ENCODE measurements at regions not wholly inside any gene's neighbourhood (a gene's known extent, or its start where the extent isn't known, plus 50 kb on each side); places are given as distances from the start of the nearest gene placed in this dataset.

DNA sequence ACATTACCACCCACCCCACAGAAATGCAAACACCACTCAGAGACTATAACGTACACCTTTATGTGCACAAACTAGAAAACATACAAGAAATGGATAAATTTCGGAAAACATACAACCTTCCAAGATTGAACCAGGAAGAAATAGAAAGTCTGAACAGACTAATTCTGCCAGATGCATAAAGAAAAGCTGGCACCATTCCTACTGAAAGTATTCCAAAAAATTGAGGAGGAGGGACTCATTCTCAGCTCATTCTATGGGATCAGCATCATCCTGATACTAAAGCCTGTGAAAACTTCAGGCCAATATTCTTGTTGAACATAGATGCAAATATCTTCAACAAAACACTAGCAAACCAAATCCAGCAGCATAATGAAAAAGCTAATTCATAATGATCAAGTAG is 115.1 kb upstream of the CD180 start:
- TF ChIP-seq, protein P1, sequence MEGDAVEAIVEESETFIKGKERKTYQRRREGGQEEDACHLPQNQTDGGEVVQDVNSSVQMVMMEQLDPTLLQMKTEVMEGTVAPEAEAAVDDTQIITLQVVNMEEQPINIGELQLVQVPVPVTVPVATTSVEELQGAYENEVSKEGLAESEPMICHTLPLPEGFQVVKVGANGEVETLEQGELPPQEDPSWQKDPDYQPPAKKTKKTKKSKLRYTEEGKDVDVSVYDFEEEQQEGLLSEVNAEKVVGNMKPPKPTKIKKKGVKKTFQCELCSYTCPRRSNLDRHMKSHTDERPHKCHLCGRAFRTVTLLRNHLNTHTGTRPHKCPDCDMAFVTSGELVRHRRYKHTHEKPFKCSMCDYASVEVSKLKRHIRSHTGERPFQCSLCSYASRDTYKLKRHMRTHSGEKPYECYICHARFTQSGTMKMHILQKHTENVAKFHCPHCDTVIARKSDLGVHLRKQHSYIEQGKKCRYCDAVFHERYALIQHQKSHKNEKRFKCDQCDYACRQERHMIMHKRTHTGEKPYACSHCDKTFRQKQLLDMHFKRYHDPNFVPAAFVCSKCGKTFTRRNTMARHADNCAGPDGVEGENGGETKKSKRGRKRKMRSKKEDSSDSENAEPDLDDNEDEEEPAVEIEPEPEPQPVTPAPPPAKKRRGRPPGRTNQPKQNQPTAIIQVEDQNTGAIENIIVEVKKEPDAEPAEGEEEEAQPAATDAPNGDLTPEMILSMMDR (IDR thresholded peaks at IDR 0.05) = no peak
- no peak for TF ChIP-seq EZH2phosphoT487 (IDR thresholded peaks at IDR 0.05)

Data from neural progenitor cell (in vitro differentiated cells).